ENCODE measurements at regions not wholly inside any gene's neighbourhood (a gene's known extent, or its start where the extent isn't known, plus 50 kb on each side); places are given as distances from the start of the nearest gene placed in this dataset.
A peak's percentile ranks its signal among the peaks of the same experiment; 100 is the strongest.

GRCh38 chr3:152960684-152961083, 125.8 kb downstream of the P2RY1 start:
- DNase-seq: no peak

- peak; percentile 21 for DNase-seq
These were observed 126.4 kb downstream of the P2RY1 start for GRCh38 chr3:152961323-152961722.

- DNase-seq: peak; percentile 42
These were observed 130.1 kb downstream of the P2RY1 start for GRCh38 chr3:152964911-152965609.

GRCh38 chr3:152968388-152969024, 133.6 kb downstream of the P2RY1 start:
- DNase-seq: no peak

GRCh38 chr3:152969557-152970300, 134.8 kb downstream of the P2RY1 start:
- no peak for DNase-seq

- DNase-seq: no peak
These were observed 135.9 kb downstream of the P2RY1 start for GRCh38 chr3:152970851-152971250.

- DNase-seq: no peak
These were observed 136.9 kb downstream of the P2RY1 start for GRCh38 chr3:152971880-152972279.

- no peak for DNase-seq
These were observed 138.6 kb downstream of the P2RY1 start for GRCh38 chr3:152973575-152973974.

- DNase-seq: no peak
These were observed 141.3 kb downstream of the P2RY1 start for GRCh38 chr3:152976239-152976638.

- DNase-seq: no peak
These were observed 142.4 kb downstream of the P2RY1 start for GRCh38 chr3:152977366-152977765.

GRCh38 chr3:152978152-152978551, 143.2 kb downstream of the P2RY1 start:
- DNase-seq: no peak

GRCh38 chr3:152997526-152997925, 162.6 kb downstream of the P2RY1 start:
- DNase-seq: no peak

GRCh38 chr3:152998591-152998990, 163.4 kb upstream of the RAP2B start:
- DNase-seq: no peak

GRCh38 chr3:153000325-153000724, 161.7 kb upstream of the RAP2B start:
- no peak for DNase-seq

GRCh38 chr3:153001210-153002078, 160.6 kb upstream of the RAP2B start:
- DNase-seq: no peak

GRCh38 chr3:153003441-153003840, 158.6 kb upstream of the RAP2B start:
- no peak for DNase-seq

- no peak for DNase-seq
These were observed 158.2 kb upstream of the RAP2B start for GRCh38 chr3:153003862-153004261.

- no peak for DNase-seq
These were observed 153.8 kb upstream of the RAP2B start for GRCh38 chr3:153008226-153008625.

- no peak for DNase-seq
These were observed 138.1 kb upstream of the RAP2B start for GRCh38 chr3:153023896-153024295.

GRCh38 chr3:153026026-153026425, 136.0 kb upstream of the RAP2B start:
- peak; percentile 50 for DNase-seq

GRCh38 chr3:153028381-153028780, 133.6 kb upstream of the RAP2B start:
- DNase-seq: peak; percentile 54

GRCh38 chr3:153029350-153029749, 132.7 kb upstream of the RAP2B start:
- DNase-seq: no peak

GRCh38 chr3:153032891-153033290, 129.1 kb upstream of the RAP2B start:
- DNase-seq: peak; percentile 3
